ENCODE measurements at regions not wholly inside any gene's neighbourhood (a gene's known extent, or its start where the extent isn't known, plus 50 kb on each side); places are given as distances from the start of the nearest gene placed in this dataset.

GRCh38 chr16:63289834-63290460 lies 1253.7 kb upstream of the CDH8 start:
- Histone ChIP-seq H3K36me3 (ENCODE audit: control insufficient read depth, insufficient read depth, low read length) (no peaks in the 10 kb centered on the region), H3K4me3 (ENCODE audit: low read depth, low read length) (no peak overlapping the region), H3K27me3 (ENCODE audit: control insufficient read depth, insufficient read depth, low read length) (no peaks in the 10 kb centered on the region)
- peak; percentile 31 for TF ChIP-seq CTCF (IDR thresholded peaks at IDR 0.05; ENCODE audit: insufficient read depth, low read length, severe bottlenecking)
- DNase-seq (ENCODE audit: low read depth) (peak; percentile 1), FAIRE-seq (no peak)

DNA sequence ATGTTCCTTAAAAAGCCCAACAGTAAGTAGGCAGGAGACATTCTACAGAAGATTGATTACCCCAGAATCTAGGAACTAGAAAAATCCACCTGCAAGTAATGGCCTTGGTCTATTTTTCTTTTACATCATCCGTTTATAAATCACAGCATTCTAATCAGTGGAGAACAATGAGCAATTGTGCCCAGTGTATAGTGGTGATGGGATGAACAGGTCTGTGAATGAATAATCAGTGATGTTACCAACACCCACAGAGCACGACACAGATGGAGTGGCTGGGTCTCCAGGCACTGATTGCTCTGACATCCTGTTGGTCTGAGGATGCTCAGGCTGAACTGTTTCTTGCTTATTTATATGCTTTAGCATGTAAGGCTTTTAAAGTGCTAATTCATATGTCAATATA lies 1251.2 kb upstream of the CDH8 start:
- Histone ChIP-seq H3K4me3 (ENCODE audit: low read depth, low read length) (no peak overlapping the region), H3K36me3 (ENCODE audit: control insufficient read depth, insufficient read depth, low read length) (no peaks in the 10 kb centered on the region), H3K27me3 (ENCODE audit: control insufficient read depth, insufficient read depth, low read length) (no peaks in the 10 kb centered on the region)
- DNase-seq (ENCODE audit: low read depth) (no peak), FAIRE-seq (no peak)
- no peak for TF ChIP-seq CTCF (IDR thresholded peaks at IDR 0.05; ENCODE audit: insufficient read depth, low read length, severe bottlenecking)

- Histone ChIP-seq H3K27me3 (ENCODE audit: control insufficient read depth, insufficient read depth, low read length) (no peaks in the 10 kb centered on the region), H3K4me3 (ENCODE audit: low read depth, low read length) (no peak overlapping the region), H3K36me3 (ENCODE audit: control insufficient read depth, insufficient read depth, low read length) (no peaks in the 10 kb centered on the region)
- DNase-seq (ENCODE audit: low read depth) (no peak), FAIRE-seq (no peak)
- TF ChIP-seq CTCF (IDR thresholded peaks at IDR 0.05; ENCODE audit: insufficient read depth, low read length, severe bottlenecking), result no peak
These were observed 1247.5 kb upstream of the CDH8 start for GRCh38 chr16:63283721-63284120.

DNA sequence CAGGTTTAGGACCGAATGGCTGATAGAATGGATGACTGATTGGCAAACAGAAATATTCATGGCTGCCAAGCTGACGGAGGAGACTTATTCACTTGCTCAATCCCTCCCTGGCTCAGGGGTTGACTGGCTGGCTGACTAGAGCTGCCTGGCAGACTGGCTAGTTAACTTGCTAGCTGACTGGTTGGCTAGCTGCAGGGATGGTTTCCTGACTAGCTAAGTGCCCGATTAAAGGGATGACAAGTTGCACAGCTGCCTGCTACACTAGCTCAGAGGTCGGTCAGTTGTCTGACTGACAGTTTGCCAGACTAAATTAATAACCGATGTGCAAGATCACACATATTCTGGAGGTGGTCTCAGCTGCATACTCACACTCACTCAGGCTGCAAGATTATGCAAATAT lies 1208.4 kb upstream of the CDH8 start:
- H3K27me3 ChIP-seq (ENCODE audit: control insufficient read depth, insufficient read depth, low read length), result no peaks in the 10 kb centered on the region
- H3K36me3 ChIP-seq (ENCODE audit: control insufficient read depth, insufficient read depth, low read length), result no peaks in the 10 kb centered on the region
- TF ChIP-seq CTCF (IDR thresholded peaks at IDR 0.05; ENCODE audit: insufficient read depth, low read length, severe bottlenecking), result no peak
- no peak for FAIRE-seq
- DNase-seq (ENCODE audit: low read depth), result no peak
- no peak overlapping the region for H3K4me3 ChIP-seq (ENCODE audit: low read depth, low read length)

- FAIRE-seq (no peak), DNase-seq (ENCODE audit: low read depth) (no peak)
- Histone ChIP-seq H3K36me3 (ENCODE audit: control insufficient read depth, insufficient read depth, low read length) (no peaks in the 10 kb centered on the region), H3K27me3 (ENCODE audit: control insufficient read depth, insufficient read depth, low read length) (no peaks in the 10 kb centered on the region), H3K4me3 (ENCODE audit: low read depth, low read length) (no peak overlapping the region)
- no peak for TF ChIP-seq CTCF (IDR thresholded peaks at IDR 0.05; ENCODE audit: insufficient read depth, low read length, severe bottlenecking)
These were observed 1205.3 kb upstream of the CDH8 start for GRCh38 chr16:63241497-63242028.

DNA sequence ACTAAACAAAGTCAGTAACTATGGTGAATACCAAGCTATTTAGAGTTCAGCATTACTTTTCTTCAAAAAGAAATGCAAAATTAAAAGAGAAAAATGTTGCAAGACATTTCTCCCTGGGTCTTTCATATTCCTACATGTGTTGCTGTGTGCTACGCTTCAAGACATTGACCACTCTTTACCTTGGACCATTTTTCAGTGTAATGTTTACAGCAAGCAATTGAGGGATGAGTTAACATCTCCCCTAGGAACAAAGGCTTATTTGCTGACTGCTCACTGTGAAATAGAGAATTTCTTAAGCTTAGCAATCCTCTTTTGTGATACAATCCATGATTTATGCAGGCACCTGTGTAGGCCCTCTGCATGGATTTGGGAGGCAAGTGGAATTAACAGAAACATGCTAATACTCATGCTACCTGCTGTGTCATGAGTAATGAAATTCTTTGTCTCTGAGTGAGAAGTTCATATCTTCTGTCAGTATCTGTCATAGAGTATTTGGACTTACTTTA lies 1202.9 kb upstream of the CDH8 start:
- DNase-seq (ENCODE audit: low read depth) (no peak), FAIRE-seq (no peak)
- Histone ChIP-seq H3K4me3 (ENCODE audit: low read depth, low read length) (no peak overlapping the region), H3K36me3 (ENCODE audit: control insufficient read depth, insufficient read depth, low read length) (no peaks in the 10 kb centered on the region), H3K27me3 (ENCODE audit: control insufficient read depth, insufficient read depth, low read length) (no peaks in the 10 kb centered on the region)
- TF ChIP-seq CTCF (IDR thresholded peaks at IDR 0.05; ENCODE audit: insufficient read depth, low read length, severe bottlenecking), result no peak

Data from bronchial epithelial cell (primary cell).